HCEC 1CT (cell line): ENCODE measurements at regions not wholly inside any gene's neighbourhood (a gene's known extent, or its start where the extent isn't known, plus 50 kb on each side); places are given as distances from the start of the nearest gene placed in this dataset.
"Not testable (repeated sequence)": the region's sequence is repeated elsewhere in the genome, so short reads cannot be mapped to it uniquely, and the experiment has no call there.

ENCODE experiments used
- DNase-seq: peaks from one replicate; pipeline ENCODE4 v3.0.0-alpha.2; 2017

DNA sequence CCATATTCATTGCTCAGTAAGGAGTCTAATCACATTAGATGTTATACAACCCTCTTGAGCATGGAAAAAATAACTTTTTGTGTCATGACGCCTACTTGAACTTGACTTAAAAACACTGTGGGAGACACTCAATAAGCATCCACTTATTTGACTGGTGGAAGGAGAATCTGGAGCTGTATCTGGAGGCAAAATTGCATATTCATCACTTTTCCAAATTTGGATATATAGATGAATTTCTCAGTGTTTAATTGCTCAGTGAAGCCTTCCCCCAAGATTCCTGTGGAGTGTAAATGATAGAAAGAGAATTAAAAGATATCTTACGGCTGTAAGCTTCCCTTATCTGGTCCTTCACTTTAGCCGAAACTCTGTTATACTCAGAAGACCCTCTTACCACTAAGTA, 610.7 kb upstream of the ADGRL2 start:
- DNase-seq, result no peak

DNA sequence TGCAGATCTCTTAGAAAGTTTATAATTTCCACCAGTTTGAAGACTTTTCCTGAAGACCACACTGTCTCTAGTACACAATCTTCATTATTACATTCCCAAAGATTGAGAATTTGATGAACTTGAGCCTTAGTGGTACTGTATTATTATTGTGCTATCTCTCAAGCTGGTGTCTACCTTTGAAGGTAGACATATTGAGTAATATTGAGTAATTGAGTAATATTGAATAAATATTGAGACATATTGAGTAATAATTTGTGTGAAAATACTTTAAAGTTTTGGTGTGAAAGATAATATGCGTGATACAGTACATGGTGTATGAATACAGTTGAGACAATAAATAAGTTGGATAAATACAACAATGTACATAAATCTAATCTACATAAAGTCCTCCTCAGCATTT, 613.1 kb upstream of the ADGRL2 start:
- DNase-seq, result no peak

GRCh38 chr1:81186261-81186660, 614.5 kb upstream of the ADGRL2 start:
- DNase-seq, result no peak

GRCh38 chr1:81183553-81183952, 617.2 kb upstream of the ADGRL2 start:
- no peak for DNase-seq

DNA sequence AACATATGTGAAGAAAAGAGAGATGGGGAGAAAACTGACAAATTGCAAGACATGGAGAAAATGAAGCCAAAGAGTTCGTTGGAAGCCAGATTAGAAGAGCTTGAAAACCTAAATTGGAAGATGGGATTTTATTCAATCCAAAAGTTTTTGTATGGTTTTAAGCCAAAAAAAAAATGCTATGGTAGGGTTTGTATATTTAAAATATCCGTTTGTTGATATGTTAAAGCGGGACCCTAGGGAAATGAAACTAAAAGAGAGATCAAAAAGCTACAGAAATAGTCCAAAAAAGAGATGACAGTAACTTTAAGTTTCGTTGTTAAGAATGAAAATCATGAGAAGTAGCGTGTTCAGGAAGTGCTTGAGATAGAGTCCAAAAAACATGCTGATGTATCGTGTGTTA, 617.7 kb upstream of the ADGRL2 start:
- DNase-seq, result no peak

DNA sequence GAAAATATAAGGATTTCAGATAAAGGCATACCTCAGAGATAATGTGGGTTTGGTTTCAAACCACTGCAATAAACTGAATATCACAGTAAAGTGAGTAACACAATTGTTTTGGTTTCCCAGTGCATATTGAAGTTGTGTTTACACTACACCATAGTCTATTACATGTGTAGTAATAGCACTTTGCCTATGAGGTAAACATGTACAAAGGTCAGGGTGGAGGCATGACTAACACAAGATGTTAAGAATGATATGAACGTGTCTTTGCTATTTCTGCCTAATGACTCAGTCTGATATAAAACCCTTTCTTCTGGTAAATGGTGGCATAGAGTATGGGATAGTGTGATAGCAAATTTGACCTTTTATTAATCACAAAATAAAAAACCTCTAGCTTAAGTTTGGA, 621.5 kb upstream of the ADGRL2 start:
- DNase-seq, result peak; percentile 96

DNA sequence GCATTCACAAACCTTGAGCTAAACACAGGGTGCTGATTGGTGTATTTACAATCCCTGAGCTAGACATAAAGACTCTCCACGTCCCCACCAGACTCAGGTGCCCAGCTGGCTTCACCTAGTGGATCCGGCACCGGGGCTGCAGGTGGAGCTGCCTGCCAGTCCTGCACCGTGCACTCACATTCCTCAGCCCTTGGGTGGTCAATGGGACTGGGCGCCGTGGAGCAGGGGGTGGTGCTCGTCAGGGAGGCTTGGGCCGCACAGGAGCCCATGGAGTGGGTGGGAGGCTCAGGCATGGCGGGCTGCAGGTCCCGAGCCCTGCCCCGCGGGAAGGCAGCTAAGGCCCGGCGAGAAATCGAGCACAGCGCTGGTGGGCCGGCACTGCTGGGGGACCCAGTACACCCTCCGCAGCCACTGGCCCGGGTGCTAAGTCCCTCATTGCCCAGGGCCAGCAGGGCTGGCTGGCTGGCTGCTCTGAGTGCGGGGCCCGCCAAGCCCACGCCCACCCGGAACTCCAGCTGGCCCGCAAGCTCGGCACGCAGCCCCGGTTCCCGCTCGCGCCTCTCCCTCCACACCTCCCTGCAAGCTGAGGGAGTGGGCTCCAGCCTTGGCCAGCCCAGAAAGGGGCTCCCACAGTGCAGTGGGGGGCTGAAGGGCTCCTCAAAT, 622.2 kb upstream of the ADGRL2 start:
- DNase-seq, result not testable (repeated sequence)

- peak; percentile 45 for DNase-seq
These were observed 625.8 kb upstream of the ADGRL2 start for GRCh38 chr1:81174811-81175476.

GRCh38 chr1:81174052-81174451, 626.7 kb upstream of the ADGRL2 start:
- DNase-seq, result peak; percentile 22

- DNase-seq, result no peak
These were observed 628.3 kb upstream of the ADGRL2 start for GRCh38 chr1:81172483-81172882.

DNA sequence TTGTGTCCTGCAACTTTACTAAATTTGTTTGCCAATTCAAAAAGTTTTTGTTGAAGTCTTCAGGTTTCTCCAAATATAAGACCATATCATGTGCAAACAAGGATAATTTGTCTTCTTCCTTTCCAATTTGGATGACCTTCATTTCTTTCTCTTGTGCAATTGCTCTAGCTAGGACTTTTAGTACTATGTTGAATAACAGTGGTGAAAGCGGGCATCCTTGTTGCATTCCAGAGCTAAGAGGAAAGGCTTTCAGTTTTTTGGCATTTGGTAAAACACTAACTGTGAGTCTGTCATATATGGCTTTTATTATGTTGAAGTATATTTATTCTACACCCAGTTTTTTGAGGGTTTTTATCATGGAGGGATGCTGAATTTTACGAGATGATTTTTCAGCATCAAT, 630.0 kb upstream of the ADGRL2 start:
- DNase-seq, result no peak

- DNase-seq, result no peak
These were observed 634.8 kb upstream of the ADGRL2 start for GRCh38 chr1:81165963-81166362.

DNA sequence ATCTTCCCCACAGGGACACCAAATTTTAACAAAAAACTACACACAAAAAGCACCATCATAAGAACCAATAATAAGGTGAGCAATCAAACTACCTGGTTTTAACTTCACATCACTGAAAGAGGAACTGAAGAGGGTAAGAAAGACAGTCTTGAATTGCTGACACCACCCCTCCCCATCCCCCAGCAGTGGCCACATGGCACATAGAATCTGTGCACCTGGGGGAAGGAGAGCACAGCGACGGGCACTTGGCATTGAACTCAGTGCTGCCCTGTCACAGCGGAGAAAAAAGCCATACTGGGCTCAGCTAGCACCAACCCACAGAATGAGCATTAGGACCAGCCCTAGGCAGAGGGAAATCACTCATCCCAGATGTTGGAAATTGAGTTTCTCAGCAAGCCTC, 640.0 kb upstream of the ADGRL2 start:
- DNase-seq, result no peak

DNA sequence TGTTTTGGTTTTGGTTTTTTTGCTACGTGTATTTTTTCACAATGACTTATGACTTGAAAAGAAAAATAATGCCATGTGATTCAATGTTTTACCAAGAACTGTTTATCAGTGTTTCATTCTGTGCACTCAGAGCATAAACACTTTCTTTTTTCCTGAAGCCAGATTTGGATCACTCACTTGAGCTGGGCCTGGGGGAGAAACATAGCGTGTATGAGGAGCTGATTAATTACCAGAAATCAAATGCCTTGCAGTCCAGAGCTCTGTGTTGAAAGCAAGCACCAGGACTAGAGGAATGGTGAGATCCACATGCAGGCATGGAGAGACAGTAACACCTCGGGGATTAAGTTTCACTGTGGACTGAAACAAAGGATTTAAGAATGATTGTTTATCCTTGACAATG, 642.1 kb upstream of the ADGRL2 start:
- peak; percentile 10 for DNase-seq

GRCh38 chr1:81157686-81158085, 643.0 kb upstream of the ADGRL2 start:
- DNase-seq, result peak; percentile 35

- no peak for DNase-seq
These were observed 643.8 kb upstream of the ADGRL2 start for GRCh38 chr1:81156887-81157286.

DNA sequence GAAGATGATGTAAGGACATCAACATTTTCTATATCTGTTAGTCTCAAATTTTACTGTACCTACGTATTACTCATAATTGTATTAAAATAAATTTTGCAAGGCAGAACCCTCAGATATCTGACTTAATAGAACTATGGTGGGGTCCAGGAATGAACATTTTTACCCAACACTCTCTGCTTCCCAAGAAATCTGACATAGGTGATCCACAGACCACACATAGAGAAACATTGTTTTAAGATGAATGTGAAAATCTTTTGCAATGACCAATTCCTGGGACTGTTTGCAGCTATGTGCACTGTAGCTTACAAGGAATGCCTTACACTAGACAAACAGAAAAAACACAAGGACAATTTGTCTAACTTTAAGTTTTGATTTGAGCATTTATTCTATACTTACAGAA, 645.6 kb upstream of the ADGRL2 start:
- DNase-seq, result peak; percentile 74

DNA sequence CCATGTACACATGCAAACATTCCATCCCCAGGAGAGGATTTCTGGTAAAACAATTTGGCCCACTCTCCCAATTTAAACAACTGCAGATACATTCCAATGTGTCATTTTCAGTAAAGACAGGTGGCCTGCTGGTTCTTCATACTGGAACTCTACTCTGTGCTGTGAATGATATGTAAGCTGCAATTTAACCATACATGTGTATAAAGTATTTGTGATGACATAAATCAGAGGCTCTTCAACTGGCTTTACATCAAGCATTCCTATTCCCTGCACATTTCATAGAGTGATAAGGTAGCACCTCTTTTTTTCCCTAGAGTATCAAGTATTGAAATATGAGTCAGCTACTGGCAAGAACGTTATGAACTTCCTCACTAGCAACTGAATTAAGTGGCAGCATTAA, 649.5 kb upstream of the ADGRL2 start:
- DNase-seq, result peak; percentile 29

DNA sequence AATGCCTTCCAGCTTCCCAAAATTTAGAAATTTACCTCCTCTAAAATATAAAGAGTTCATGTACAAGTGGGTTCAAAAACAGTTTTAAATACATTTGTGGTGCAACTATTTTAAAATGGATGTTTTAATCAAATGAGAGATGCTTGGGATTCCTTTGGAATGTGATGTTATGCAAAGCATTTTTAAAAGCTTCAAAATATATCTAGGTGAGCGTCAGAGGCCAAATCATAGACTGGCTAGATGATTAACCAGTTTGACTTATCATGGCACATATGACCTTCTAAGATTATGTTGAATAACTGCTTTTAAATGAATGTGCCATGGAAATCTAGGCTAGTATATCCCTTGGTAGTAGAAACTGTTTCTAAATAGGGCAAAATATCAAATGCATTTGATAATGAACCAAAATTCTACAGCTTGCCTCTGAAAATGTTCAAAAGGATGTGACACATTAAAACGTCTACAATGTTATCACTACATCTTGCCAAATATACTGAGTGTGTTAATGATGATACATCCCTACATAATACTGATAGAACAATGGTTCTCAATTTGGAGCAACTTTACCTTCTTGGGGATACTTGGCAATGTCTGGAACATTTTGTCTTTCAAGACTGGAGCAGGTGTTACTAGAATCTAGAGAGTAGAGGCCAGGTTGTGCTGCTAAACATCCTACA, 650.9 kb upstream of the ADGRL2 start:
- DNase-seq, result no peak

DNA sequence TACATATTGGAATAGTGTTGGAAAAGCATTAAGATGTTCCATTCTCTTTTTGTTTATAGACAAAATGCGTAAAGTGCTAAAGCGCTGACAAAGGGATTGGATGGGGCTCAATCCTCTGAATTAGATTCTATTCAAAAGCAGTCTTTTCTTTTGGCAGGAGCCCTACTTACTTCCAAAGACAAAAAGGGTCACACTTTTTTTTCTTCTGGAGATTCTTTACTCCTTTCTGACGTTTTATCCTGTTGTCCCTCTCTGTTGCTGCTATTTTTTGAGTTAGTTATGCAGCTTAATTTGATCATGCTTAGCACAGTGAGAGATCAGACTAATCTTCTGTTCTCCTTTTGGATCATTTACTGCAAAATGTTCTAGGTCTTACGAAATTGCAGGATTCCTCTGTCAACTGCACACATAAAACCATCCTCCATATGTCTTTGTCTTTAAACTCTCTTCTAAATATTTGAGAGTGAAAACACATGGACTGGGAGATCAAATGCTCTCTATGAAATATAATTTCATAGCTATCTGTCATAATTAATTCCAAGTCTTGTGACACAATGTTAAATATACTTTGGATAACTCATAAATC, 656.4 kb upstream of the ADGRL2 start:
- peak; percentile 9 for DNase-seq

DNA sequence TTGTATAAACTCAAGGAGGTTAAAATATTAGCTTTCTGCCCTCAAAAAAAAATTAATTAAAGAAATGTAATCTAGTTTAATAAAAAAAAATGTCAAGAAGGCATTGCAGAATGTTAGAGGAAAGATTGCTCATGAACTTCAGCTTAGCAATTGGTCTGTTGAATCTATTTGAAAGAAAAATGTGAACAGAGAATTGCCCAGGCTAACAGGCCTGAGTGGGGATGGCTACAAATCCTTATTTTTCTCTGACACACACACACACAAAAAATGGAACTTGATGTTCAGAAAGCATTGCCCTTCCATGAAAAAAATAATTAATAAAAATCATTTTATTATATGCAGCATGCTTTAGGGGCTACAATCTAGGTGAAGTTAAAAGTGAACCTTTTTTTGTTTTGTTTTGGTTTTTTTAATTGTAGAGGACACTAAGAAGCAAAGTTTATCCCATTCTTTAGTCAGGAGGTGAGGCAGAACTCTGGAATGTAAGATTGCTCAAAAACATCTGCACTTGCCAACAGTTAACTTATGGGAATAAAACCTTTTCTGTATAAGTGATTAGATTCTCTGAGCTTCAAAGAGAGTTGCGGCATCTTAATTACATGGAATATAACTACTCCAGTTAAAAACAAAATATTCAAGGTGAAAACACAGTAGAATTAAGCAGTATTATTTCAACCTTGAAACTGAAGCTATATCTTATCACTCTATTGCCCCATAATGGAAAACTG, 658.5 kb upstream of the ADGRL2 start:
- peak; percentile 83 for DNase-seq

GRCh38 chr1:81135524-81135923, 665.2 kb upstream of the ADGRL2 start:
- DNase-seq, result no peak

GRCh38 chr1:81129776-81130175, 671.0 kb upstream of the ADGRL2 start:
- DNase-seq, result no peak
